H1 (cell line): ENCODE measurements at regions not wholly inside any gene's neighbourhood (a gene's known extent, or its start where the extent isn't known, plus 50 kb on each side); places are given as distances from the start of the nearest gene placed in this dataset.
"Not testable (repeated sequence)": the region's sequence is repeated elsewhere in the genome, so short reads cannot be mapped to it uniquely, and the experiment has no call there.

ENCODE experiments used
- CTCF ChIA-PET: fragments of 300-600 bp; sonication (Branson Sonifier 250); formaldehyde crosslinking; loops from one replicate; lab custom pipeline; 2021; ENCODE audit not compliant: partially characterized antibody; lab: Charles Lee
- POLR2A ChIA-PET: fragments of 300-600 bp; sonication (Branson Sonifier 250); formaldehyde crosslinking; loops from one replicate; lab custom pipeline; 2021; ENCODE audit warnings: inconsistent platforms; ENCODE audit not compliant: partially characterized antibody; lab: Charles Lee
- DNase-seq, 2 experiments: peaks; one replicate each; pipeline versions ENCODE4 v3.0.0 to v3.0.0-alpha.2; 2010 to 2022; ENCODE audit warnings: low spot score in 2 of 2, low read depth in 1 of 2, mixed read lengths in 1 of 2
- FAIRE-seq: peaks from 2 replicates; lab custom pipeline; 2011; peaks lifted over from hg19 to GRCh38; lab: Jason Lieb, UNC
- H2AFZ ChIP-seq: 2 replicates; pipeline ENCODE4 v1.8.1; 2012; ENCODE audit warnings: low read length, inconsistent platforms
- H2AK5ac ChIP-seq: 2 replicates; pipeline ENCODE4 v1.6.1; 2013; ENCODE audit warnings: low read depth, low read length
- H2BK120ac ChIP-seq: replicated peaks from 2 replicates; pipeline ENCODE3; 2013; ENCODE audit warnings: low read depth, low read length, inconsistent platforms
- H2BK12ac ChIP-seq: 2 replicates; pipeline ENCODE4 v1.6.1; 2013; ENCODE audit warnings: low read depth, low read length
- H2BK15ac ChIP-seq: 2 replicates; pipeline ENCODE4 v1.6.1; 2013; ENCODE audit warnings: low read length
- H2BK20ac ChIP-seq: 2 replicates; pipeline ENCODE4 v1.6.1; 2013; ENCODE audit warnings: low read length
- H2BK5ac ChIP-seq: 2 replicates; pipeline ENCODE4 v1.6.1; 2013; ENCODE audit warnings: low read depth, low read length
- H3K14ac ChIP-seq: 2 replicates; pipeline ENCODE4 v1.6.1; 2013; ENCODE audit warnings: inconsistent platforms; ENCODE audit not compliant: insufficient read length
- H3K18ac ChIP-seq: 2 replicates; pipeline ENCODE4 v1.6.1; 2013; ENCODE audit warnings: low read length; ENCODE audit errors: extremely low read depth
- H3K23ac ChIP-seq: 2 replicates; pipeline ENCODE4 v1.6.1; 2013; ENCODE audit warnings: inconsistent platforms; ENCODE audit not compliant: insufficient read length
- H3K23me2 ChIP-seq: 2 replicates; pipeline ENCODE4 v1.6.1; 2013; ENCODE audit warnings: low read depth, low read length
- H3K27ac ChIP-seq: 2 replicates; pipeline ENCODE4 v1.6.1; 2011; ENCODE audit warnings: low read depth, low read length, inconsistent platforms
- H3K27me3 ChIP-seq, 4 experiments: replicated peaks in 1 of 4; 1 replicate in 1 of 4; 2 replicates in 3 of 4; pipeline versions ENCODE4 v1.6.1 to v1.8.1; 2011 to 2013; ENCODE audit warnings: low read length in 3 of 4, mild to moderate bottlenecking in 3 of 4, inconsistent platforms in 2 of 4, mixed read lengths in 2 of 4, moderate library complexity in 1 of 4; ENCODE audit not compliant: control insufficient read depth in 3 of 4, insufficient read depth in 3 of 4; ENCODE audit errors: extremely low read depth in 1 of 4
- H3K36me3 ChIP-seq, 4 experiments: 2 replicates each; pipeline versions ENCODE4 v1.6.1 to v1.8.1; 2011 to 2013; ENCODE audit warnings: mild to moderate bottlenecking in 4 of 4, low read length in 3 of 4, moderate library complexity in 2 of 4, control low read depth in 1 of 4, inconsistent platforms in 1 of 4; ENCODE audit not compliant: insufficient read depth in 4 of 4, control insufficient read depth in 2 of 4
- H3K4ac ChIP-seq: replicated peaks from 2 replicates; pipeline ENCODE3; 2013; ENCODE audit warnings: low read length, low read depth, mixed read lengths, inconsistent platforms; ENCODE audit not compliant: insufficient read length
- H3K4me1 ChIP-seq, 4 experiments: replicated peaks in 1 of 4; 1 replicate in 1 of 4; 2 replicates in 3 of 4; pipeline versions ENCODE4 v1.6.1 to v1.8.1; 2011 to 2013; ENCODE audit warnings: low read length in 3 of 4, inconsistent platforms in 2 of 4, mixed read lengths in 1 of 4; ENCODE audit not compliant: insufficient read depth in 4 of 4, control insufficient read depth in 3 of 4
- H3K4me2 ChIP-seq, 2 experiments: 2 replicates each; pipeline versions ENCODE4 v1.6.1 to v1.8.1; 2011 to 2013; ENCODE audit warnings: low read depth in 2 of 2, low read length in 2 of 2, control low read depth in 1 of 2, inconsistent platforms in 1 of 2, mild to moderate bottlenecking in 1 of 2; ENCODE audit not compliant: insufficient read depth in 1 of 2
- H3K4me3 ChIP-seq, 4 experiments: fragments of 200-600, 300-600 bp in 1 of 4; sonication (generic), shearing (Covaris generic), sonication (Bioruptor Twin) in 1 of 4; 2 replicates each; pipeline versions ENCODE4 v1.5.1 to v1.8.1; 2011 to 2016; ENCODE audit warnings: low read length in 4 of 4, low read depth in 3 of 4, control low read depth in 2 of 4, inconsistent platforms in 2 of 4, mild to moderate bottlenecking in 2 of 4, mixed read lengths in 1 of 4, moderate library complexity in 1 of 4; ENCODE audit not compliant: insufficient read depth in 2 of 4; ENCODE audit errors: extremely low read depth in 1 of 4
- H3K56ac ChIP-seq: replicated peaks from 2 replicates; pipeline ENCODE3; 2013; ENCODE audit warnings: low read depth, mild to moderate bottlenecking, mixed read lengths, low read length, inconsistent platforms; ENCODE audit not compliant: insufficient read length
- H3K79me1 ChIP-seq: 2 replicates; pipeline ENCODE4 v1.6.1; 2013; ENCODE audit warnings: low read depth, low read length, control low read depth
- H3K79me2 ChIP-seq, 2 experiments: 2 replicates each; pipeline versions ENCODE4 v1.6.1 to v1.8.1; 2012 to 2013; ENCODE audit warnings: low read length in 2 of 2, mild to moderate bottlenecking in 2 of 2, inconsistent platforms in 1 of 2; ENCODE audit not compliant: insufficient read depth in 2 of 2, control insufficient read depth in 1 of 2
- H3K9ac ChIP-seq, 4 experiments: replicated peaks in 1 of 4; 1 replicate in 1 of 4; 2 replicates in 3 of 4; pipeline versions ENCODE4 v1.6.1 to v1.8.1; 2011 to 2013; ENCODE audit warnings: low read depth in 3 of 4, low read length in 3 of 4, control low read depth in 2 of 4, mild to moderate bottlenecking in 2 of 4, moderate library complexity in 2 of 4, inconsistent platforms in 1 of 4; ENCODE audit errors: extremely low read depth in 1 of 4
- H3K9me3 ChIP-seq, 2 experiments: 2 replicates each; pipeline versions ENCODE4 v1.6.1 to v1.8.1; 2012 to 2013; ENCODE audit warnings: mild to moderate bottlenecking in 2 of 2, moderate library complexity in 2 of 2, control low read depth in 1 of 2, inconsistent platforms in 1 of 2, low read depth in 1 of 2, low read length in 1 of 2, mixed read lengths in 1 of 2; ENCODE audit not compliant: insufficient read depth in 2 of 2
- H4K20me1 ChIP-seq, 2 experiments: replicated peaks in 1 of 2; 2 replicates each; pipeline versions ENCODE3 to v1.8.1; 2011 to 2013; ENCODE audit warnings: inconsistent platforms in 2 of 2, low read length in 2 of 2, mild to moderate bottlenecking in 1 of 2; ENCODE audit not compliant: insufficient read depth in 2 of 2, control insufficient read depth in 1 of 2
- H4K5ac ChIP-seq: 2 replicates; pipeline ENCODE4 v1.6.1; 2013; ENCODE audit warnings: low read length, low read depth, mixed read lengths, inconsistent platforms; ENCODE audit not compliant: insufficient read length
- H4K8ac ChIP-seq: 2 replicates; pipeline ENCODE4 v1.8.0; 2013; ENCODE audit warnings: mild to moderate bottlenecking, moderate library complexity, low read length, inconsistent platforms; ENCODE audit not compliant: insufficient read depth; ENCODE audit errors: extremely low read depth
- H4K91ac ChIP-seq: replicated peaks from 2 replicates; pipeline ENCODE3; 2013; ENCODE audit warnings: low read length, mixed read lengths, inconsistent platforms; ENCODE audit not compliant: insufficient read length
- WGBS, 2 experiments: shearing (Covaris generic) in 1 of 2; methylation state at CpG; one replicate each; pipeline versions ENCODE4 v1.1.6 to v1.1.7; 2013 to 2015; ENCODE audit warnings: low lambda C conversion rate in 2 of 2, mixed read lengths in 2 of 2, inconsistent platforms in 1 of 2, low coverage in 1 of 2, missing lambda C conversion rate in 1 of 2; ENCODE audit not compliant: insufficient replicate concordance in 2 of 2, insufficient coverage in 1 of 2, insufficient read length in 1 of 2; ENCODE audit errors: extremely low coverage in 1 of 2, missing lambda C conversion rate in 1 of 2; 5-methylcytosine and 5-hydroxymethylcytosine counted together

GRCh38 chr3:130183689-130184088 is 102.1 kb downstream of the ALG1L2 start:
- H2BK120ac ChIP-seq, H3K23ac ChIP-seq, DNase-seq, H2AFZ ChIP-seq, H4K8ac ChIP-seq, H3K79me2 ChIP-seq, H2BK12ac ChIP-seq, H2AK5ac ChIP-seq, POLR2A ChIA-PET, H3K36me3 ChIP-seq, H3K9me3 ChIP-seq, H4K5ac ChIP-seq, H4K91ac ChIP-seq, H3K14ac ChIP-seq, H3K56ac ChIP-seq, H3K9ac ChIP-seq, H3K27me3 ChIP-seq, H3K4me3 ChIP-seq, H3K27ac ChIP-seq, H2BK15ac ChIP-seq, H2BK5ac ChIP-seq, H4K20me1 ChIP-seq, H2BK20ac ChIP-seq, H3K79me1 ChIP-seq, H3K4me1 ChIP-seq, H3K18ac ChIP-seq, H3K4me2 ChIP-seq, H3K4ac ChIP-seq, FAIRE-seq, CTCF ChIA-PET, H3K23me2 ChIP-seq: not testable (repeated sequence)
- WGBS, 2 experiments, result 95% methylated on average over 5 of the region's 5 CpGs; no CpG with 5 or more reads in 1 of the 2 experiments

- H3K23ac ChIP-seq, H2BK120ac ChIP-seq, H4K91ac ChIP-seq, H3K79me1 ChIP-seq, H4K8ac ChIP-seq, H3K9ac ChIP-seq, H2BK15ac ChIP-seq, FAIRE-seq, H2AFZ ChIP-seq, H3K27me3 ChIP-seq, H3K4ac ChIP-seq, H2BK20ac ChIP-seq, H3K27ac ChIP-seq, H3K4me2 ChIP-seq, H3K9me3 ChIP-seq, H3K14ac ChIP-seq, H2AK5ac ChIP-seq, H3K4me3 ChIP-seq, H2BK5ac ChIP-seq, CTCF ChIA-PET, H2BK12ac ChIP-seq, DNase-seq, H3K23me2 ChIP-seq, H3K79me2 ChIP-seq, H4K5ac ChIP-seq, H4K20me1 ChIP-seq, H3K4me1 ChIP-seq, H3K18ac ChIP-seq, H3K56ac ChIP-seq, H3K36me3 ChIP-seq, POLR2A ChIA-PET: not testable (repeated sequence)
- 83% methylated on average over 5 of the region's 5 CpGs; no CpG with 5 or more reads in 1 of the 2 experiments for WGBS, 2 experiments
Measured at GRCh38 chr3:130184152-130185024, 102.8 kb downstream of the ALG1L2 start.
